Mucosa of stomach (tissue), 1 donor: ENCODE measurements at regions not wholly inside any gene's neighbourhood (a gene's known extent, or its start where the extent isn't known, plus 50 kb on each side); places are given as distances from the start of the nearest gene placed in this dataset.

Experiments
- H3K27me3 ChIP-seq: one replicate; pipeline ENCODE4 v1.7.0; 2013; ENCODE audit warnings: mild to moderate bottlenecking, low read length; ENCODE audit not compliant: control insufficient read depth, insufficient read depth
- H3K36me3 ChIP-seq: one replicate; pipeline ENCODE4 v1.7.0; 2013; ENCODE audit warnings: low read length; ENCODE audit not compliant: control insufficient read depth, insufficient read depth
- H3K4me1 ChIP-seq: one replicate; pipeline ENCODE4 v1.7.0; 2013; ENCODE audit warnings: mild to moderate bottlenecking, low read length; ENCODE audit not compliant: control insufficient read depth, insufficient read depth
- H3K4me3 ChIP-seq: one replicate; pipeline ENCODE4 v1.7.0; 2013; ENCODE audit warnings: low read length
- H3K9ac ChIP-seq: one replicate; pipeline ENCODE4 v1.7.0; 2013; ENCODE audit warnings: mild to moderate bottlenecking, low read length, moderate library complexity
- H3K9me3 ChIP-seq: one replicate; pipeline ENCODE4 v1.7.0; 2013; ENCODE audit warnings: mild to moderate bottlenecking, low read length, moderate library complexity; ENCODE audit not compliant: control insufficient read depth
- donor health status: Pancreatic carcinoma.

GRCh38 chr2:40754912-40755311 lies 303.0 kb upstream of the SLC8A1 start:
- H3K4me1 ChIP-seq: no peaks in the 10 kb centered on the region
- no peaks in the 10 kb centered on the region for H3K9me3 ChIP-seq
- no peak overlapping the region for H3K4me3 ChIP-seq
- no peaks in the 10 kb centered on the region for H3K36me3 ChIP-seq
- no peaks in the 10 kb centered on the region for H3K27me3 ChIP-seq
- H3K9ac ChIP-seq: no peak overlapping the region

- Histone ChIP-seq H3K27me3 (no peaks in the 10 kb centered on the region), H3K4me1 (no peaks in the 10 kb centered on the region), H3K9ac (no peak overlapping the region), H3K4me3 (no peak overlapping the region), H3K36me3 (no peaks in the 10 kb centered on the region), H3K9me3 (no peaks in the 10 kb centered on the region)
Measured at GRCh38 chr2:40758401-40759155, 306.7 kb upstream of the SLC8A1 start.

GRCh38 chr2:40760071-40760666 lies 308.3 kb upstream of the SLC8A1 start:
- H3K4me3 ChIP-seq: no peak overlapping the region
- no peaks in the 10 kb centered on the region for H3K36me3 ChIP-seq
- H3K27me3 ChIP-seq: no peaks in the 10 kb centered on the region
- H3K9ac ChIP-seq: no peak overlapping the region
- H3K9me3 ChIP-seq: no peaks in the 10 kb centered on the region
- H3K4me1 ChIP-seq: no peaks in the 10 kb centered on the region

- H3K4me1 ChIP-seq: no peaks in the 10 kb centered on the region
- no peaks in the 10 kb centered on the region for H3K27me3 ChIP-seq
- no peaks in the 10 kb centered on the region for H3K9me3 ChIP-seq
- no peak overlapping the region for H3K9ac ChIP-seq
- H3K4me3 ChIP-seq: no peak overlapping the region
- H3K36me3 ChIP-seq: no peaks in the 10 kb centered on the region
Measured at GRCh38 chr2:40773291-40773690, 321.4 kb upstream of the SLC8A1 start.

- Histone ChIP-seq H3K9me3 (no peaks in the 10 kb centered on the region), H3K27me3 (no peaks in the 10 kb centered on the region), H3K9ac (no peak overlapping the region), H3K4me3 (no peak overlapping the region), H3K4me1 (no peaks in the 10 kb centered on the region), H3K36me3 (no peaks in the 10 kb centered on the region)
Measured at GRCh38 chr2:40783704-40784103, 331.8 kb upstream of the SLC8A1 start.

- no peaks in the 10 kb centered on the region for H3K4me1 ChIP-seq
- H3K4me3 ChIP-seq: no peak overlapping the region
- no peaks in the 10 kb centered on the region for H3K36me3 ChIP-seq
- no peak overlapping the region for H3K9ac ChIP-seq
- no peaks in the 10 kb centered on the region for H3K9me3 ChIP-seq
- H3K27me3 ChIP-seq: no peaks in the 10 kb centered on the region
Measured at GRCh38 chr2:40786636-40787035, 334.7 kb upstream of the SLC8A1 start.

GRCh38 chr2:40797120-40797519 lies 345.2 kb upstream of the SLC8A1 start:
- H3K4me1 ChIP-seq: no peaks in the 10 kb centered on the region
- no peak overlapping the region for H3K4me3 ChIP-seq
- no peak overlapping the region for H3K9ac ChIP-seq
- H3K27me3 ChIP-seq: no peaks in the 10 kb centered on the region
- H3K9me3 ChIP-seq: no peaks in the 10 kb centered on the region
- no peaks in the 10 kb centered on the region for H3K36me3 ChIP-seq

GRCh38 chr2:40803900-40804299 lies 352.0 kb upstream of the SLC8A1 start:
- H3K9me3 ChIP-seq: no peaks in the 10 kb centered on the region
- no peaks in the 10 kb centered on the region for H3K36me3 ChIP-seq
- H3K27me3 ChIP-seq: no peaks in the 10 kb centered on the region
- H3K4me1 ChIP-seq: no peaks in the 10 kb centered on the region
- H3K4me3 ChIP-seq: no peak overlapping the region
- H3K9ac ChIP-seq: no peak overlapping the region

- no peak overlapping the region for H3K4me3 ChIP-seq
- no peaks in the 10 kb centered on the region for H3K4me1 ChIP-seq
- no peak overlapping the region for H3K9ac ChIP-seq
- H3K27me3 ChIP-seq: no peaks in the 10 kb centered on the region
- H3K9me3 ChIP-seq: no peaks in the 10 kb centered on the region
- no peaks in the 10 kb centered on the region for H3K36me3 ChIP-seq
Measured at GRCh38 chr2:40809156-40809555, 357.3 kb upstream of the SLC8A1 start.

- no peaks in the 10 kb centered on the region for H3K27me3 ChIP-seq
- no peak overlapping the region for H3K4me3 ChIP-seq
- no peak overlapping the region for H3K9ac ChIP-seq
- no peaks in the 10 kb centered on the region for H3K4me1 ChIP-seq
- no peaks in the 10 kb centered on the region for H3K36me3 ChIP-seq
- no peaks in the 10 kb centered on the region for H3K9me3 ChIP-seq
Measured at GRCh38 chr2:40814616-40815015, 362.7 kb upstream of the SLC8A1 start.

- Histone ChIP-seq H3K9ac (no peak overlapping the region), H3K9me3 (no peaks in the 10 kb centered on the region), H3K4me1 (no peaks in the 10 kb centered on the region), H3K27me3 (no peaks in the 10 kb centered on the region), H3K36me3 (no peaks in the 10 kb centered on the region), H3K4me3 (no peak overlapping the region)
Measured at GRCh38 chr2:40820319-40820718, 368.4 kb upstream of the SLC8A1 start.

- Histone ChIP-seq H3K4me1 (no peaks in the 10 kb centered on the region), H3K9ac (no peak overlapping the region), H3K4me3 (no peak overlapping the region), H3K9me3 (no peaks in the 10 kb centered on the region), H3K36me3 (no peaks in the 10 kb centered on the region), H3K27me3 (no peaks in the 10 kb centered on the region)
Measured at GRCh38 chr2:40823478-40823877, 371.6 kb upstream of the SLC8A1 start.
